Stimulated activated CD8-positive, alpha-beta memory T cell treated with anti-CD3 and anti-CD28 coated beads, Interleukin-7, amount 100 ng/mL, for 1 hour (primary cell): ENCODE measurements at regions not wholly inside any gene's neighbourhood (a gene's known extent, or its start where the extent isn't known, plus 50 kb on each side); places are given as distances from the start of the nearest gene placed in this dataset.
"Not testable (repeated sequence)": the region's sequence is repeated elsewhere in the genome, so short reads cannot be mapped to it uniquely, and the experiment has no call there.

Experiments used
- DNase-seq, 2 donors: peaks; one replicate each; pipeline ENCODE4 v3.0.0-alpha.2; 2020; ENCODE audit warnings: low read depth in 2 of 2

DNA sequence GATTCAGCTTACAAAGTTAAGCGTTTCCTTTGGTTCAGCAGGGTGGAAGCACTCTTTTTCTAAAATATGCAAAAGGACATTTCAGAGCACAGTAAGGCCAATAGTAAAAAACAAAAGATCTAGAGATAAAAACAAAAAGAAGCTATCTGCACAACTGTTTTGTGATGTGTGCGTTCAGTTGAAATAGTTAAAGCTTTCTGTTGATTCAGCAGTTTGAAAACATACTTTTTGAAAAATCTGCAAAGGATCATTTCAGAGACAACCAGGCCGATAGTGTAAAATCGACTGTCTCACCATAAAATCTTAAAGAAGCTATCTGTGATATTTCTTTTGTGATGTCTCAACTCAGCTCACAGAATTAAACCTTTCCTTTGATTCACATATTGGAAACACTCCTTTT is 300.0 kb upstream of the ALG10B start:
- DNase-seq = no peak

DNA sequence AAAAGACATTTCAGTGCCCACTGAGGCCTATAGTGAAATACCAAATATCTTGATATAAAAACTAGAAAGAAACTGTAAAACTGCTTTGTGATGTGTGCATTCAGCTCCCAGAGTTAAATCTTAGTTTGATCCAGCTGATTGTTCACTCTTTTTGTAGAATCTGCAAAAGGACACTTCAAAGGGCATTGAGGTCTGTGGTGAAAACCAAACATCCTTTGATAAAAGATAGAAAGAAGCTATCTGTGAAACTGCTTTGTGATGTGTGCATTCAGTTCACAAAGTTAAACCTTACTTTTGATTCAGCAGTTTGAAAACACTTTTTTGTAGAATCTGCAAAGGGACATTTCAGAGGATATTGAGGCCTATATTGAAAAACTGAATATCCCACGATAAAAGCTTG is 290.7 kb upstream of the ALG10B start:
- no peak for DNase-seq

DNA sequence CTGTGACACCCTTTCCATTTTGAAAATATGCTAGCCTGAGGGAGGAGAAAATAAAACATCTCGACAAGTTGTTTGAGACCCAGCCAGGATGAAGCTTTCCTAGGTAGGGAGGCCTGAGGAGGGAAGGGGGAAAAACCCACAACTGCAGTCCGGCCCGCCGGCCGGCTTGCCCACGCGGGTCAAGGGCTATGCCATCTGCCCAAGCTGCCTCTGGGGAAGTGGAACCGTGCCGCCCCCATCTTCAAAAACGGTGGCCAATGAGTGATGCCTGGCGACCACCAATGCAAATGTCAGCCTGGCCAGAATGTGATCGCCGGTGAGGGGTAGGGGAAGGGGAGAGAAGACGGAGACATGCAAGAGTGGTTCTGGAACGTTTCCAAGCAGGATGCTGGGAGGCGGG is 263.5 kb upstream of the ALG10B start:
- DNase-seq = no peak

DNA sequence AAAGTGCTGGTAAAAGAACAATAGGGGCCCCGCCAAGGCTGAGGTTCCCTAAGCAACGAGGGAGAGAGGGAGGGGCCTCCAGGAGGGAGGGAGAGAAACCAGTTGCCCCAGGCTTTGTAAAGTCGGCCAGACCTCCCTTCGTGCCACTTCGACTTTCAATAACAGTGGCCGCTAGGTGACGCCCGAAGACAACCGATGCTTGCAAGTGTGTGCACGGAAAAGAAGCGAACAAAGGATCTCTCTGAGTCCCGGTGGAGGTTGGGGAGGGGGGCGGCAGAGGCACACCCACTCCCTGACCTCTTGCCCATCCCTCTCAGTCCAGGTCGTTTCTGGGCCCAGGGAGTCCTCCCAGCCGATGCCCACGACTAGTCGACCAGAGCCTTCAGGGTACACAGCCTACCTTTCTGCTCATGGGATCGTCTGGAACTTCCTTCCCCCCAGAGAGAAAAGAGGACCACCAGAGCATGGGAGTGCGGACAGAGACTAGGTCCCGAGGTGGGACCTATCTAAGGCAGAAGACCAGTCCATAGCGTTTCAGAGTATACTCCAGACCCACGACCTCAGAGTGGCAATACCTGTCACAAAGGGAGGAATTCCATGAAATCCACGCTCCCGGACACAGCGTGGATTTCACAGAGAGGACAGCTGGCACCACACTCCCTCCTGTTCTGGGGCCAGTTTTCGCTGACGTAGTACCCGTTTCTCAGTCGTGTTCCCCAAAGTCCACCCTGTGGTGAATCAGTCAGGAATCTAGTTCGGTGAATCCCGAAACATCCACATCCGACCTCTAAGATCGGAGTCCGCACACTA is 262.7 kb upstream of the ALG10B start:
- DNase-seq = no peak

DNA sequence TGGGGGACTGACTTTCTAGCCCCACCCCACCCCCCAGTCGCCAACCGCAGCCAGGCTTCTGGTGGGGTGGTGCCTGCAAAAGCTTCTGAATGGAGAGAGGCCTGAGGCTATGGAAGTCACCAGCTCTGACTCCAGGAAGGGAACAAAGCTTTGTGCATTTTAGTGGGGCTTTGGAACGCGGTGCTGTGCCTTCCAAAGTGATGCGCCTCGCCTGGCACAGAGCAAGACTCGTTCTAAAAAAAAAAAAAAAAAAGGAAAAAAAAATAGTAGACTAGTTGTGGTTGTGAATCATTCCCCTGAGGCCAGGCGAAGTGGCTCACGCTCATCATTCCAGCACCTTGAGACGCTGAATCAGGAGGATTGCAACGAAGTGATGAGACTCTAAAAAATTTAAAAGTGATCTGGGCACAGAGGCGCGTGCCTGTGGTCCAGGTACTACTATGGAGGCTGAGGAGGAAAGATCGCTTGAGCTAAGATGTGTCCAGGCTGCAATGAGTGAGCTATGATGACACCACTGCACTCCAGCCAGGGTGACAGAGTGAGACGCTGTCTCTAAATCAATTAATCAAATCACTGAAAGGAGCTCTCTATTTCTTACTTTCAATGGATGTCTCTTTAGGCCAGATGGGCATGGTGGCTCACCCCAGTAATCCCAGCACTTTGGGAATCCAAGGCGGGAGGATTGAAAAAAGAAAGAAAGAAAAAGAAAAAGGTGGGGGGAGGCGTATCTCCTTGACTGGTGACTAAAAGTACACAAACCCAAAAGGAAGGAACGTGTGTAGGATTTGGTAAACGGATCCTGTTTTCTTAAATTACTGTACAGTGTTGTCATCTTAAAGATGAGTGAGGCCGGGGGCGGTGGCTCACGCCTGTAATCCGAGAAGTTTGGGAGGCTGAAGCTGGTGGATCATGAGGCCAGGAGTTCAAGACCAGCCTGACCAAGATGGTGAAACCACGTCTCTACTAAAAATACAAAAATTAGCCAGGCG is 259.6 kb upstream of the ALG10B start:
- DNase-seq = no peak

DNA sequence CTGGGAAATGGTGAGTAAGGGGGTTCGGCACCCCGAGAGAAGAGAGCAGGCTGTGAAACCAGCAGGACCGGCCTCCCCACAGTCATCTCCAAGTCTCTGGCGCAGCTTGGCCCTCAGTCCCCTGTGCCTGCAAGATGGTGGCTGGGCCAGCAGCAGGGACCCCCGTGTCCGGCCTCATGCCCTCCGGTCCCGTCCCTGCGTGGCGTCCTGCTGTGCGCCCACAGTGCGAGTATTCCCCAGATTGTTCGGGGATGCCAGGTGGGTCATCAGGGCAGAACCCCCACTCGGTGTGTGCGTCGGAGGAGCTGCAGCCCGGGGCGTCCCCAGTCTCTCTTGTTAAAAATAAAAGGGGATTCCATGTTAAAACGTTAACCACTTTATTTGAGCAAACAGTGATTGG is 216.9 kb upstream of the ALG10B start:
- no peak for DNase-seq

DNA sequence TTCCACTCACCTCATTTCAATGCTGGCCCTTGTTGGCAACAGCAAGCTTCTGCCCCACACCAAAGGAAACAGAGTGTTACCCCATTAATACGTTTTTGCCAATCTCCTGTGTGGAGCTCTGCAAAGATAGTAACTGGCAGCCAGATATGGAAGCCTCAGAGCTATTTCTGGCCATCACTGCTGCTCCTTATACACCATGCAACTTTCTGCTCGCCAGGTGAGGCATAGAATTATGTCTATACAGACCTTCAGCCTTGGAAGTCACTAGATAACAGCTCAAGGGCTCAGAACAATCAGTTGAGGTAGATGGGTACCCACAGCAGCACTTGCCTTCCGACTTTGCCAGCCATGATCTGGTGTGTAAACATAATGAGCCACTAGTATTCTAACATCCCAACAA is 214.8 kb upstream of the ALG10B start:
- DNase-seq = no peak

DNA sequence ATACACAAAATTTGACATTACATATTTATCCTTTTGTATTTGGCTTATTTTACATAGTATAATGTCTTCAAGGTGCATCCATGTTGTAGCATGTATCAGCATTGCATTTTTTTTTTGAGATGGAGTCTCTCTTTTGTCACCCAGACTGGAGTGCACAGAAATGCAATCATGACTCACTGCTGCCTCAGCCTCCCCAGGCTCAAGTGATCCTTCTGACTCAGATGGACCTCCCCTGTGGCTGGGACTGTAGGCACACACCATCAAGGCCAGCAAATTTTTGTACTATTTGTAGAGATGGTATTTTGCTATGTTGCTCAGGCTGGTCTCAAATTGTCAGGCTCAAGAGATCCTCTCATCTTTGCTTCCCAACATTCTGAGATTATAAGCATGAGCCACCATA is 214.4 kb upstream of the ALG10B start:
- no peak for DNase-seq

DNA sequence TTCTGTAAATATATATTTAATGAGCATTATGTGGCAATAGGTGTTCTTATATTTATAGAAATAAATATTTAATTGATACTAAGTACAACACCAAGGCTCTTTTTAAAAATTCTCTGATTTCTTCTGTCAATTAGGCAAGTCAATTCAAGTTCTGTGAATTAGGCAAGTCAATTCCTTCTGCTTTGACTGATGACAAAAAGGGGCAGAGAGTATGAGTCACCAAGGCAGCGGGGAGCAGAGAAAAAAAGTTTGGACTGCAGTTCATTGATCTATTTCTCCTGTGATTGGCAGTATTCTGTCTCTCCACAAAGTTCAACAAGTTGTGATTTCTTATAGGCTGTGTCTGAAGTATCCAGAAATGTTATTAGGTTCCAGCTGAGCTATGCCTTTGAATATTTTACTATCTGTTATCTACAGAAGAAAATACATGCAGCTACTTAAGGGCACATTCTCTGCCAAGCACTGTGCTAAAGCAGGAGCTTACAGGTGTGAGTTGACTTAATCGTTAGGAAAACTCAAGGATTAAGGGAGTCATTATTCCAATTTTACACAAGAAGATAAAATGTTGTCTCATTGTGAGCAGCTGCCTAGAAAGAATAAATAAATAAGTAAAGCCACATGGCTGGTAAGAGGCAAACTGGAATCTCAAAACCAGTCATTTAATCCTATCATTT is 206.4 kb upstream of the ALG10B start:
- DNase-seq = no peak

- DNase-seq = no peak
These were observed 202.6 kb upstream of the ALG10B start for GRCh38 chr12:38113991-38114390.

DNA sequence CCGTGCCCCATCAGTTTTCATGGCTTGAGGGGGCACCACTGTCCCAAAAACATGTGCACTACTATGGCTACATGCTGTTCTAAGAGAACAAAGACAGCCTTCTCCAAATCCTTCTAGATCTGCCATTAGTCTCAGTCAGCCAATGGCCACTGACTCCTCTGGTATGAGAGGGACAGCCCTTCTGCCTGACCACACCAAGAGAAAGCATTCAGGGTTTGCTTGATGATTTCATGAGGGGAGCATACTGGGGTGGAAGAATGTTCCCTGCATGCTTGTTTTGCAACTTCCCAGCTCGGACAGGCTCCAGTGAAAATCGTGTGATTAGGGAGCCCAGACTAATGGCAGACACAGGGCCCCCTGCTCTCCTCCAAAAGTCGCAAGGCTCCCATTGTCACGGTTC is 199.6 kb upstream of the ALG10B start:
- no peak for DNase-seq

DNA sequence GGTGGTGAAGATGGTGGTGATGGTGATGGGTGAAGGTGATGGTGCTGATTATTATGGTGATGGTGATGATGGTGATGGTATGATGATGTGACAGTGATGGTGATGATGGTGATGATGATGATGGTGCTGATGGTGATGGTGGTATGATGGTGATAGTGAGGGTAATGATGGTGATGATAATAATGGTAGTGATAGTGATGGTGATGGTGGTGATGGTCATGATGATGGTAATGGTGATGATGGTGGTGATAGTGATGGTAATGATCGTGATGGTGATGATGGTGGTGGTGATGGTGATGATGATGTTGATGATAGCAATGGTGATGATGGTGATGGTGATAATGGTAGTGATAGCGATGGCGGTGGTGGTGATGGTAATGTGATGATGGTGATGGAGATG is 197.9 kb upstream of the ALG10B start:
- no peak for DNase-seq

DNA sequence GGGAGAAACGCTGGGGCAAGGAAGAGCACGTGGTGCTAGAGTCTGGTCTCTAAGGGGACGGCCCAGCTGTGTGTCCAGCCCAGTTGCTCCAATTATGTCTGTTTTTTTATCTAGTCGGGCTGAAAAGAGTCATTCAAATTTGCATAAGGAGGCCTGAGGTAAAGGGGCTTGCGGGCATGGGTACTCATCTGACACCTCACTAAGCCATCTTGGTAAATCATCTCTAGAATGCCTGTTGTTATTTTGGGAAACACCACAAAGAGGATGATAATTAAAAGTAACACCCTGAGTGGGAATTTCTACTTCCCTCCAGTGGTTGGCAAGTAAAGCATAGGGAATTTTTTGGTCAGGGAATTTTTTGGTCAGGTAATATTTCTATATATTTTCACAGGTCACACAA is 196.1 kb upstream of the ALG10B start:
- no peak for DNase-seq

DNA sequence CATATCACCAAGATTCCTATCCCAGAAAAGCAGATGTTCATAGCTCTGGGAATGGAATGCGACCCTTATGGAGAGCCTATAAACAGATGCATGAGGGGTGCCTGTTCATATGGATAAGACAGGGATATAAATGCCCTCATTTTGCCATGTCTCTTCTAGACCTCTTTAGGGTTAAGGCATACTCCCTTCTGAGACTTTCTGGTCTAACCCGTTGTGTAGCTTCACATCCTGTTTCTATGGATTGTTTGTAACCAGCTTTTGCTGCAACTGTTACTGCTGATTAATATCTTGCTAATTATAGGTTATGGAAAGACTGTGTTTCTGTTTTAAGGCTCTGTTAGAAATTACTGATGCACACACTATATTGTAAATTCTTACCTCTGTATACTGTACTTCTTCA is 193.5 kb upstream of the ALG10B start:
- not testable (repeated sequence) for DNase-seq

- DNase-seq = no peak
These were observed 192.9 kb upstream of the ALG10B start for GRCh38 chr12:38123566-38124246.

GRCh38 chr12:38124247-38125012 is 192.1 kb upstream of the ALG10B start:
- DNase-seq = no peak

GRCh38 chr12:38132139-38132538 is 184.4 kb upstream of the ALG10B start:
- no peak for DNase-seq

DNA sequence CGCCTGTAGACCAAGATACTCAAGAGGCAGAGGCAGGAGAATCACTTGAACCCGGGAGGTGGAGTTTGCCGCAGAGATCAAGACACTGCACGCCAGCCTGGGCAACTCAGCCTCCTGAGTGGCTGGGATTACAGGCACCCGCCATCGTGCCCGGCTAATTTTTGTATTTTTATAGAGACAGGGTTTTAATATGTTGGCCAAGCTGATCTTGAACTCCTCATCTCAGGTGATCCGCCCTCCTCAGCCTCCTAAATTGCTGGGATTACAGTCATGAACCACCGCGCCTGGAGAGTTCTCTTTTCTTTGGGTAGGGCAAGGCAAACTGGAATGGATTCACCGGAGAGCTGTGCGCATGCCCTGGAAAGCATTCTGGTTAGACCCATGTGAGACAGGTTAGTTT is 179.3 kb upstream of the ALG10B start:
- no peak for DNase-seq

DNA sequence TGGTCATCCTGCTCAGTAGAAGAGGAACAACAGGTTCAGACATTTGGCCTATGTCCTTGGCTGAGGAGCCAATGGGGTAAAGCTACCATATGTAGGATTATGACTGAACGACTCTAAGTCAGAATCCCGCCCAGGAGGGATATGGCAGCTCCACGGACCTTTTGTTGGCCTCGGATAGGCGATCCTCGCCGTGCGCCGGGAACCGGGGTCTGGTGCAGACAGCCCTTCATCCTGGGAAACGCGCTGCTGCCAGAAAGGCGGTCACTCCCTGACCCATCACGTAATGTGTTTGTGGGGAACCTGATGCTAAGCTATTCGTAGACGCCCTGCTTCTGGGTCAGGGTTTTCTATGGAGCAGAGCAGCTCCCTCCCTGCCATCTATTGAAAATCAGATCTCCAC is 178.9 kb upstream of the ALG10B start:
- no peak for DNase-seq

DNA sequence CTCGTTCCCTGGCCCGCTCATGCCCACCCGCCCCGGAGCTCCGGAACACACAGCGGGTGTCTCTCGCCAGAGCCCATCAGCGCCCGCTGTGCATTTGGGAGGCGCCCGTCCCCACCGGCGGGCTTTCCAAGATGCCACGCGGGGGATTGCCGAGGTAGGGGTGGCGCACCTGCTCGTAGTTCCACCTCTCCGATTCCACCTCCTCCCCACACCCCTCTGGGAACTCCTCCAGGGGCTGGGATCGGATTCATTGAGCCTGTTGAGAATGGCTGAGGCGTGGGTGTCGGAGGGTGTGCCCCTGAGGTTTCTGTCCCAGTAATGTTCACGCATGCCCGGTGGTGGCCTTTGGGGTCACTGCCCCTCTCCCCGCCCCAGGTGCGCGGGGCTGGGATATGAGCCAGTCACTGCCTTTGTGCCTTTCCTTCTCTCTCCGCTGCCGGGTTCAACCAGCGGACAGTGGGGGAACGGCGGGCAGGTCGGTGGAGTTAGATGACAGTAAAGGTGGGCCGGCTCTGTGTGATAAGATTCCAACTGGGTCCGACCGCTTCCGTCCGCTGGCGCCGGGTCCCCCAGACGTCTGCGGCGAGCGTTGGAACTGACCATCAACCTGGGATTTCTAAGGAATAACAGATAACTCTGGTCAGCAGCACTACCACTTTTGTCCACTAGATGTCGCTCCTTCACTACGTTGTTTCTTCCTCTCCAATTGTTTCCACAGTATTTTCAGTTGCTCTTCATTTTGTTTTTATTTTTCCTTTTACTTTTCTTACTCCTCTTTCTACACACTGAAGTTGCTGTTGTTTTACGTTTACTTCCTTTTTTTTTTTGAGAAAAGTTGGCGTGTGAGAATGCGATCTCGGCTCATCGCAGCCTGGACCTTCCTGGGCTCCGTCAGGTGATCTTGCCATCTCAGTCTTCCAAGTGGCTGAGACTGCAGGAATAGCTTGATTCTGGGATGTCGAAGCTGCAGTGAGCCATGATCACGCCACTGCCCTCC is 178.1 kb upstream of the ALG10B start:
- DNase-seq = peak; percentile 31 to 51
